ENCODE measurements at regions not wholly inside any gene's neighbourhood (a gene's known extent, or its start where the extent isn't known, plus 50 kb on each side); places are given as distances from the start of the nearest gene placed in this dataset.

DNA sequence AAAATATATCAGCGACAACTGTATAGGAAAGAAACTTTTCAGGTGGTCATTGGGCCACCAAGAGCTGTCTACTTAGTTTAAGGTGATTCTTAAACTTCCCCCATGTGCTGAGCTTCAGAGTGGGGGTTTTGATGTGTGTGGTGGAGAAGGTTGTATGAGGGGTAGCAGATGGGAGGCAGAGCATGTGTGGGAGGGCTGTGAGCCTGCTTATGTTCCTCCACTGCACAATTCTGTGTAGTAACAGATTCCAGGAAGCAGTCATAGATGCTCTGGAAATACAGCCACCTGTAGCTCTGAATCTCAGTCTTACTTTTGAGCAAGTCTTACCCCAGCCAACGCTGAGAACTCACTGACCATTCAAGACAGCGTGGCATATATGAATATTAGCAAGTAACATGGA is 95.3 kb upstream of the SPATA13 start:
- intact Hi-C loops (cut with DNase I, micrococcal nuclease): no loop called here
- no peaks in the 10 kb centered on the region for H3K36me3 Mint-ChIP-seq (ENCODE audit: low read depth)
- Histone ChIP-seq H3K36me3 (ENCODE audit: insufficient read depth, low read length) (no peaks in the 10 kb centered on the region), H3K4me1 (ENCODE audit: insufficient read depth, low read length) (peaks cover 8% of the 10 kb centered on the region), H3K27ac (ENCODE audit: low read depth in 1 of 2, low read length in 2 of 2) (no peak overlapping the region), H3K27me3 (ENCODE audit: control insufficient read depth in 1 of 2, insufficient read depth in 2 of 2, low read length in 2 of 2) (no peaks in the 10 kb centered on the region), H3K4me3 (ENCODE audit: low read length) (no peak overlapping the region), H3K9me3 (ENCODE audit: control insufficient read depth in 1 of 2, insufficient read depth in 1 of 2, low read length in 2 of 2) (no peaks in the 10 kb centered on the region)
- H3K4me1 Mint-ChIP-seq (ENCODE audit: low read depth): peaks cover 12% of the 10 kb centered on the region
- TF ChIP-seq, protein P1, sequence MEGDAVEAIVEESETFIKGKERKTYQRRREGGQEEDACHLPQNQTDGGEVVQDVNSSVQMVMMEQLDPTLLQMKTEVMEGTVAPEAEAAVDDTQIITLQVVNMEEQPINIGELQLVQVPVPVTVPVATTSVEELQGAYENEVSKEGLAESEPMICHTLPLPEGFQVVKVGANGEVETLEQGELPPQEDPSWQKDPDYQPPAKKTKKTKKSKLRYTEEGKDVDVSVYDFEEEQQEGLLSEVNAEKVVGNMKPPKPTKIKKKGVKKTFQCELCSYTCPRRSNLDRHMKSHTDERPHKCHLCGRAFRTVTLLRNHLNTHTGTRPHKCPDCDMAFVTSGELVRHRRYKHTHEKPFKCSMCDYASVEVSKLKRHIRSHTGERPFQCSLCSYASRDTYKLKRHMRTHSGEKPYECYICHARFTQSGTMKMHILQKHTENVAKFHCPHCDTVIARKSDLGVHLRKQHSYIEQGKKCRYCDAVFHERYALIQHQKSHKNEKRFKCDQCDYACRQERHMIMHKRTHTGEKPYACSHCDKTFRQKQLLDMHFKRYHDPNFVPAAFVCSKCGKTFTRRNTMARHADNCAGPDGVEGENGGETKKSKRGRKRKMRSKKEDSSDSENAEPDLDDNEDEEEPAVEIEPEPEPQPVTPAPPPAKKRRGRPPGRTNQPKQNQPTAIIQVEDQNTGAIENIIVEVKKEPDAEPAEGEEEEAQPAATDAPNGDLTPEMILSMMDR (IDR thresholded peaks at IDR 0.05): no peak
- ChIA-PET POLR2A (no interaction called here), CTCF (no interaction called here)
- DNase-seq (no peak), ATAC-seq (ENCODE audit: poor library complexity) (no peak)
- no peak overlapping the region for H3K4me3 Mint-ChIP-seq
- no peaks in the 10 kb centered on the region for H3K9me3 Mint-ChIP-seq
- no peak overlapping the region for H3K27ac Mint-ChIP-seq
- H3K27me3 Mint-ChIP-seq: no peaks in the 10 kb centered on the region

DNA sequence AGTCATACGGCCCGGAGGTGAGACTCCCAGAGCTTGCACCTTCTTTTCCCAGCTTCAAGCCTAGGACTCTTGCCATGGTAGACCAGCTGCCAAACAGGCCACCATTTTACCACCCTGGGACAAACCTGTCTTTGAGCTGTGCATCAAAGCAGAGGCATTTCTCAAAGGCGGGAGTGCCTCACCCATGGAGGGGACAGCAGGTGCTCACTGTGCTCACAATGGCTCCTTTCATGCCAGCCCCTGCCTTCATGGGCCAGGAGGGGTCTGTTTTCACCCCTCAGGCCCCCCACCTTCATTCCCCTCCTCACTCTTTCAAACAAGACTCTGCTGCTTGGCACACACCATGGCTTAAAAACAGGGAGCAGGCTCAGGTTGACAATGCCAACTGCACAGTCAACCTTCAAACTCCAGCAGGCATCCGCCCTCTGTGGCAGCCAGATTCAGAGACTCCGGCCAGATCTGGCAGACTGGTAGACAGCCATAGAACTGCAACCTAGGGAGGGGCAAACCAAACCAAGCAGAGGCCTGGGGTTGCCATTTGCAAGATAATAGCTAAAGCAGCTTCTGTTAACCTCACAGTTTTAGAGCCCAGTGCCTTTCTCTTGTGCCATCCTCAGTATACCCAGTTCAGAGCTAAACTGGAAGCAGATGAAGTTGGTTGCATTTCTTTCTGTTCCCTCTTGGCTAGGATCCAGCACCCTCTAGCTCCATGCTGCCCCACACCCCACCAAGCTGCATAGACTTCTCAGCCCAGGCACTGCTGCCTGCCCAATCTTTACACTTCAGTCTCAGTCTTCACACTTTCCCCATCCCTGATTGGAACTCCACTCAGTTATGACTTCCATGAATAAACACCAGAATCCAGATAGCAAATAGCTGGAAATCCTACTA is 93.9 kb upstream of the SPATA13 start:
- ChIA-PET CTCF (interaction anchor here (1.3 kb wide), 1 partner anchor 13 kb away, joined by 4 read pairs; no protein-coding TSS in a partner anchor), POLR2A (no interaction called here)
- no peak overlapping the region for H3K27ac ChIP-seq (ENCODE audit: low read depth in 1 of 2, low read length in 2 of 2)
- TF ChIP-seq, protein P1 (IDR thresholded peaks at IDR 0.05): no peak
- no peaks in the 10 kb centered on the region for H3K27me3 Mint-ChIP-seq
- no peak overlapping the region for H3K4me3 ChIP-seq (ENCODE audit: low read length)
- DNase-seq (no peak), ATAC-seq (ENCODE audit: poor library complexity) (no peak)
- H3K4me1 ChIP-seq (ENCODE audit: insufficient read depth, low read length): peaks cover 8% of the 10 kb centered on the region
- peaks cover 12% of the 10 kb centered on the region for H3K4me1 Mint-ChIP-seq (ENCODE audit: low read depth)
- H3K9me3 ChIP-seq (ENCODE audit: control insufficient read depth in 1 of 2, insufficient read depth in 1 of 2, low read length in 2 of 2): no peaks in the 10 kb centered on the region
- no peak overlapping the region for H3K27ac Mint-ChIP-seq
- no peak overlapping the region for H3K4me3 Mint-ChIP-seq
- H3K36me3 ChIP-seq (ENCODE audit: insufficient read depth, low read length): no peaks in the 10 kb centered on the region
- no peaks in the 10 kb centered on the region for H3K9me3 Mint-ChIP-seq
- no peaks in the 10 kb centered on the region for H3K36me3 Mint-ChIP-seq (ENCODE audit: low read depth)
- intact Hi-C loops (cut with DNase I, micrococcal nuclease): no loop called here
- H3K27me3 ChIP-seq (ENCODE audit: control insufficient read depth in 1 of 2, insufficient read depth in 2 of 2, low read length in 2 of 2): no peaks in the 10 kb centered on the region

DNA sequence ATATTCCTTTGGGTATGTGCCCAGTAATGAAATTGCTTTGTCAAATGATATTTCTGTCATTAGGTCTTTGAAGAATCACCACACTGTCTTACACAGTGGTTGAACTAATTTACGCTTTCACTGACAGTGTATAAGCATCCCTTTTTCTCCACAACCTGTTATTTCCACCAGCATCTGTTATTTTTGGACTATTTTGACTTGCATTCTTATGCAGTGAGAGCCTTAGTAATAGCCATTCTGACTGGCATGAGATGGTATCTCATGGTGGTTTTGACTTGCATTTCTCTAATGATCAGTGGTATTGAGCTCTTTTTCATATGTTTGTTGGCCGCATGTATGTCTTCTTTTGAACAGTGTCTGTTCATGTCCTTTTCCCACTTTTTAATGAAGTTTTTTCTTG is 92.0 kb upstream of the SPATA13 start:
- no peak overlapping the region for H3K27ac Mint-ChIP-seq
- H3K4me1 Mint-ChIP-seq (ENCODE audit: low read depth): peaks cover 7% of the 10 kb centered on the region
- TF ChIP-seq, protein P1 (IDR thresholded peaks at IDR 0.05): no peak
- H3K36me3 Mint-ChIP-seq (ENCODE audit: low read depth): no peaks in the 10 kb centered on the region
- ChIA-PET CTCF (no interaction called here), POLR2A (no interaction called here)
- H3K27ac ChIP-seq (ENCODE audit: low read depth in 1 of 2, low read length in 2 of 2): no peak overlapping the region
- H3K4me3 ChIP-seq (ENCODE audit: low read length): no peak overlapping the region
- H3K9me3 Mint-ChIP-seq: no peaks in the 10 kb centered on the region
- no peaks in the 10 kb centered on the region for H3K27me3 ChIP-seq (ENCODE audit: control insufficient read depth in 1 of 2, insufficient read depth in 2 of 2, low read length in 2 of 2)
- no peak overlapping the region for H3K4me3 Mint-ChIP-seq
- DNase-seq (no peak), ATAC-seq (ENCODE audit: poor library complexity) (no peak)
- H3K27me3 Mint-ChIP-seq: no peaks in the 10 kb centered on the region
- H3K4me1 ChIP-seq (ENCODE audit: insufficient read depth, low read length): peaks cover 5% of the 10 kb centered on the region
- H3K9me3 ChIP-seq (ENCODE audit: control insufficient read depth in 1 of 2, insufficient read depth in 1 of 2, low read length in 2 of 2): no peaks in the 10 kb centered on the region
- intact Hi-C loops (cut with DNase I, micrococcal nuclease): no loop called here
- H3K36me3 ChIP-seq (ENCODE audit: insufficient read depth, low read length): no peaks in the 10 kb centered on the region

Measured in CD4-positive, alpha-beta T cell (primary cell).